ENCODE measurements at regions not wholly inside any gene's neighbourhood (a gene's known extent, or its start where the extent isn't known, plus 50 kb on each side); places are given as distances from the start of the nearest gene placed in this dataset.

DNA sequence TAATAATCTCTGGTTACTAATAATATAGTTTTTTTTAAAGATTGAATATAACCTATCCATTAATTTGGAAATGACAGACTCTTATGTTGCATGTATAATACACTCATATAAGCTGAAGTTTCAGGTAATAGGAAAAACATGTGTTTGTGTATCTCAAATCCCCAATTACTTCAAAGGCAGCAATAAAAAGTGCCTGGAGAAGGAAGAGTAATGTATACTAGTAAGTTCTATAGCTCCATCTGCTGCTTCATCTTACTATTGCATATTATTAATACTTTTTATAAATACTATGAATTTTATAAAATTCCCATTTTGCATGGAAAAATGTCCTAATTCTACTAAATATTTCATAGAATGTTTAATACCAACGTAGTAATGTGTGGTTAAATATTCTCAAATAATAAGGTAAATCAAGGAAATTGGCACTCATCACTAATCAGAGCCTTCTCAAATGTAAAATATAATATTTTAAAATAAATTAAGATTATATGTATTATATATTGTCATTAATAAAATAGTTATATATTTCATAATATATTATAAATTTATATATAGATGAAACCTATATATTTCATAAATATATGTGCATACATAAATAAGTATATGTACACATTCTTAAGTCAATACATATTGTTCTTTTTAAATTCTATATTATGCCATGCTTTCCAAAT, 311.9 kb downstream of the HGF start:
- no peak for TF ChIP-seq EZH2 (IDR thresholded peaks at IDR 0.05; ENCODE audit: insufficient read depth, poor library complexity, severe bottlenecking)
- TF ChIP-seq EZH2phosphoT487 (IDR thresholded peaks at IDR 0.05; ENCODE audit: insufficient read depth, low read depth) = no peak
